ENCODE measurements at regions not wholly inside any gene's neighbourhood (a gene's known extent, or its start where the extent isn't known, plus 50 kb on each side); places are given as distances from the start of the nearest gene placed in this dataset.

- no peak for TF ChIP-seq EGR2 (tag by site-specific recombination; IDR thresholded peaks at IDR 0.05; ENCODE audit: low read depth)
- TF ChIP-seq ZNF133 (tag by site-specific recombination; IDR thresholded peaks at IDR 0.05) = no peak
- no peak for TF ChIP-seq CTCF (tag by site-specific recombination; IDR thresholded peaks at IDR 0.05)
These were observed 85.6 kb downstream of the ASB1 start for GRCh38 chr2:238512247-238512867.
